Omental fat pad (tissue), 3 donors: ENCODE measurements at regions not wholly inside any gene's neighbourhood (a gene's known extent, or its start where the extent isn't known, plus 50 kb on each side); places are given as distances from the start of the nearest gene placed in this dataset.
A peak's percentile ranks its signal among the peaks of the same experiment; 100 is the strongest.

Source experiments
- ATAC-seq: fragments of 150-250 bp; one replicate; pipeline ENCODE4 v1.9.1; 2016; ENCODE audit warnings: mild to moderate bottlenecking, moderate library complexity; ENCODE audit not compliant: low FRiP score
- DNase-seq: peaks from one replicate; pipeline ENCODE4 v3.0.0-alpha.2; 2019; ENCODE audit warnings: low spot score
- CTCF ChIP-seq, 3 donors: fragments of 450-650 bp; IDR thresholded peaks; one replicate each; pipeline ENCODE4 v1.5.1; 2016 to 2017; ENCODE audit warnings: antibody characterized with exemption in 3 of 3, mild to moderate bottlenecking in 3 of 3, moderate library complexity in 2 of 3

GRCh38 chr13:107295416-107296140 lies 727.6 kb upstream of the ARGLU1 start:
- no peak for TF ChIP-seq CTCF (IDR thresholded peaks at IDR 0.05)
- no peak for DNase-seq
- no peak for ATAC-seq

DNA sequence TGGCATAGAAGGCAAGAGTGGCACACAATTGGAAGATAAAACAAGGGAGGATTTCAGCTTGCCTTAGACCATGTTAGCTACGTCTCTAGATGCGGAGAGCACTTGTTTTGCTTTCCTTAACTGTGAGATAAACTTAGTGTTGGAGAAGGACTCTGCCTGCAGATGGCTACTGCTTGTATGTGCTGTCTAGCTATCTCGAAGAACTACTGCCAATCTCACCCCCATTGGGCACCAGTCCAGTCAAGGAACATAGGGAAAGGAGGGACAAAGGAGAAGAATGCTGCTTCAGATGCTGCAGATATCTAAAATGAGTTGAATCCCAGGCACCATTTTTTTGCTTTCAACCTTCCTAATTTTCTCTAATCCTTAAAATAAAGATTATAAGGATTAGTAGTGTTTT lies 726.0 kb upstream of the ARGLU1 start:
- no peak for ATAC-seq
- TF ChIP-seq CTCF (IDR thresholded peaks at IDR 0.05), result no peak
- DNase-seq, result no peak

DNA sequence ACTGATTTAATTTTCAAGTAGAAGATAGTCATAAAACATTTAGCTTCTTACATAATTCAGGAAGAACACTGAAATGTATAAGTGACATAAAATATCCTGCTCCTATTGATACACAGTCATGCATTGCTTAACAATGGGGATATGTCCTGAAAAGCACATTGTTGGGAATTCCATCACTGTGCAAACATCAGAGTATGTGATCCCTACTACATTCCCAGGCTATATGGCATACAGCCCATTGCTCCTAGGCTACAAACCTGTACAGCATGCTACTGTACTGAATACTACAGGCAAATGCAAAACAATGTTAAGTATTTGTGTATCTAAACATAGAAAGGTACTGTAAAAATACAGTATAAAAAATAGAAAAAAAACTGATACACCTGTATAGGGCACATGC lies 723.9 kb upstream of the ARGLU1 start:
- TF ChIP-seq CTCF (IDR thresholded peaks at IDR 0.05), result no peak
- DNase-seq (no peak), ATAC-seq (no peak)

- no peak for ATAC-seq
- no peak for DNase-seq
- no peak for TF ChIP-seq CTCF (IDR thresholded peaks at IDR 0.05)
Measured at GRCh38 chr13:107289540-107289939, 721.6 kb upstream of the ARGLU1 start.

- DNase-seq (no peak), ATAC-seq (no peak)
- TF ChIP-seq CTCF (IDR thresholded peaks at IDR 0.05), result no peak
Measured at GRCh38 chr13:107284173-107284572, 716.2 kb upstream of the ARGLU1 start.

- DNase-seq (no peak), ATAC-seq (no peak)
- TF ChIP-seq CTCF (IDR thresholded peaks at IDR 0.05), result no peak
Measured at GRCh38 chr13:107277911-107278310, 710.0 kb upstream of the ARGLU1 start.

DNA sequence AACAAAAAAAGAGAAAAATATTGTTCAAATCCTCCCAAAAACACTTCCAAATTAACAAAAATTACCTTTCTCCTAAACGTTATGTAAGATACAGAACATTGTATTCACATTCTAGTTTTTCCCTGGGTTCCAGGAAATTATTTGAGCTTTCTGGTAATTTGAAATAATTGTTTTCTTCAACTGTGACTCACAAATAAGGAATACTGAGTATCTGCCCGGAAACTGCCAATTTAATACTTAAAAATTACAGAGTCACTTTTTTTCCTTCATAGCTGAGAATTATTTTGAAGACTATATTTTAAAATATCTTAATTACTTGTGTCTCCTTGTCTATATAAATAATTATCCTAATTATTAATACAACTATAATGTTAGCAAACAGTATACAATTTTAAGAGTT lies 709.0 kb upstream of the ARGLU1 start:
- no peak for TF ChIP-seq CTCF (IDR thresholded peaks at IDR 0.05)
- DNase-seq, result no peak
- ATAC-seq, result peak; percentile 60
